K562 (cell line): ENCODE measurements at regions not wholly inside any gene's neighbourhood (a gene's known extent, or its start where the extent isn't known, plus 50 kb on each side); places are given as distances from the start of the nearest gene placed in this dataset.

Experiments used
- ATAC-seq: fragments of 200-7000 bp; cut with Tn5 transposase; 3 replicates; pipeline ENCODE4 v1.9.1; 2020; ENCODE audit warnings: moderate library complexity
- BruUV-seq: library from RNA; stranded (reverse); fragments of 400-500 nt; replicated peaks from 2 replicates; lab custom pipeline; 2021; lab: Mats Ljungman, UMichigan
- CTCF ChIA-PET: fragments of 300-600 bp; formaldehyde crosslinking; extraction: SDS; loops from one replicate; lab custom pipeline; 2021; ENCODE audit warnings: low intra/inter-chr PET ratio; lab: Yijun Ruan, JAX
- POLR2A ChIA-PET: fragments of 300-600, 350-650 bp; sonication (Branson Sonifier 250); formaldehyde crosslinking; extraction: SDS; loops from one replicate; lab custom pipeline; 2021; ENCODE audit warnings: antibody characterized with exemption, inconsistent platforms; lab: Yijun Ruan, JAX
- DNase-seq, 4 experiments: peaks; one replicate each; pipeline versions ENCODE4 v3.0.0 to v3.0.0-alpha.2; 2011 to 2018; ENCODE audit warnings: low spot score in 3 of 4, mixed read lengths in 3 of 4; ENCODE audit errors: extremely low read depth in 1 of 4
- FAIRE-seq: peaks from 2 replicates; lab custom pipeline; 2011; peaks lifted over from hg19 to GRCh38; lab: Jason Lieb, UNC
- H2AFZ ChIP-seq: 2 replicates; pipeline ENCODE4 v1.6.0; 2011; ENCODE audit warnings: low read depth, low read length, control low read depth, inconsistent platforms
- H3K27ac ChIP-seq: fragments of 200-600 bp; 3 replicates; pipeline ENCODE4 v1.8.0; 2011; ENCODE audit warnings: low read depth, mild to moderate bottlenecking, control low read depth, inconsistent platforms, low read length, moderate library complexity, mixed read lengths; ENCODE audit errors: extremely low read depth
- H3K27me3 ChIP-seq, 2 experiments: fragments of 300-600 bp in 1 of 2; 2 replicates in 1 of 2; 3 replicates in 1 of 2; pipeline versions ENCODE4 v1.6.0 to v1.8.0; 2011; ENCODE audit warnings: inconsistent platforms in 2 of 2, low read length in 2 of 2, mild to moderate bottlenecking in 1 of 2, mixed read lengths in 1 of 2, moderate library complexity in 1 of 2; ENCODE audit not compliant: control insufficient read depth in 2 of 2, insufficient read depth in 2 of 2
- H3K36me3 ChIP-seq: fragments of 300-600 bp; 3 replicates; pipeline ENCODE4 v1.8.0; 2011; ENCODE audit warnings: mild to moderate bottlenecking, low read length, inconsistent platforms; ENCODE audit not compliant: control insufficient read depth, insufficient read depth
- H3K4me1 ChIP-seq, 2 experiments: fragments of 200-600 bp in 1 of 2; replicated peaks in 1 of 2; 2 replicates in 1 of 2; 3 replicates in 1 of 2; pipeline versions ENCODE4 v1.5.1 to v1.8.0; 2011; ENCODE audit warnings: inconsistent platforms in 2 of 2, low read length in 2 of 2, mild to moderate bottlenecking in 1 of 2, mixed read lengths in 1 of 2, moderate library complexity in 1 of 2; ENCODE audit not compliant: control insufficient read depth in 2 of 2, insufficient read depth in 2 of 2
- H3K4me2 ChIP-seq: 2 replicates; pipeline ENCODE4 v1.6.1; 2011; ENCODE audit warnings: low read length, control low read depth, inconsistent platforms, mixed read lengths; ENCODE audit not compliant: insufficient read depth
- H3K4me3 ChIP-seq: fragments of 200-600 bp; sonication (generic), shearing (Covaris generic); 2 replicates; pipeline ENCODE4 v1.5.1; 2016; ENCODE audit warnings: control low read depth, inconsistent platforms
- H3K79me2 ChIP-seq: fragments of 200-600 bp; 3 replicates; pipeline ENCODE4 v1.8.0; 2011; ENCODE audit warnings: low read length, inconsistent platforms; ENCODE audit not compliant: control insufficient read depth, insufficient read depth
- H3K9ac ChIP-seq, 2 experiments: 2 replicates each; pipeline versions ENCODE4 v1.6.0 to v1.6.1; 2011; ENCODE audit warnings: low read depth in 2 of 2, low read length in 2 of 2, control low read depth in 1 of 2, inconsistent platforms in 1 of 2, mild to moderate bottlenecking in 1 of 2, mixed read lengths in 1 of 2; ENCODE audit not compliant: insufficient read depth in 1 of 2
- H3K9me1 ChIP-seq: one replicate; pipeline ENCODE4 v1.6.0; 2011; ENCODE audit warnings: inconsistent platforms, mild to moderate bottlenecking, low read length, moderate library complexity; ENCODE audit not compliant: control insufficient read depth, insufficient read depth
- H3K9me3 ChIP-seq: replicated peaks from 2 replicates; pipeline ENCODE4 v1.5.1; 2011; ENCODE audit warnings: low read depth, low read length, inconsistent platforms; ENCODE audit not compliant: control insufficient read depth, insufficient read depth
- H4K20me1 ChIP-seq: replicated peaks from 2 replicates; pipeline ENCODE4 v1.6.1; 2011; ENCODE audit warnings: low read length, inconsistent platforms, mixed read lengths; ENCODE audit not compliant: control insufficient read depth, insufficient read depth
- CREB3L1 ChIP-seq: fragments of 450-650 bp; IDR thresholded peaks from 2 replicates; pipeline ENCODE4 v1.6.1; 2014; ENCODE audit warnings: low read depth, mild to moderate bottlenecking, moderate library complexity, borderline replicate concordance
- E2F5 ChIP-seq: sonication (generic); formaldehyde crosslinking; IDR thresholded peaks from 2 replicates; pipeline ENCODE4 v1.8.0; 2022; ENCODE audit warnings: mild to moderate bottlenecking, missing genetic modification reagents
- GATA2 ChIP-seq: sonication (generic); formaldehyde crosslinking; IDR thresholded peaks from 2 replicates; pipeline ENCODE4 v1.4.0; 2020; ENCODE audit warnings: mild to moderate bottlenecking, missing genetic modification reagents
- HIVEP1 ChIP-seq: fragments of 250-450 bp; sonication (Bioruptor Pico); IDR thresholded peaks from 2 replicates; pipeline ENCODE4 v1.4.0; 2020; ENCODE audit warnings: mild to moderate bottlenecking
- KLF6 ChIP-seq: fragments of 250-450 bp; sonication (Bioruptor Pico); IDR thresholded peaks from 2 replicates; pipeline ENCODE4 v1.4.0; 2020; ENCODE audit warnings: mild to moderate bottlenecking, moderate library complexity, borderline replicate concordance
- MLX ChIP-seq, 2 experiments: fragments of 450-650 bp in 1 of 2; sonication (generic) in 1 of 2; formaldehyde crosslinking; conservative IDR thresholded peaks; 2 replicates each; pipeline versions ENCODE4 v1.4.0 to v1.8.1; 2020 to 2022; ENCODE audit warnings: mild to moderate bottlenecking in 1 of 2, missing genetic modification reagents in 1 of 2
- SMAD1 ChIP-seq: fragments of 150-350 bp; IDR thresholded peaks from 2 replicates; pipeline ENCODE4 v1.6.1; 2014; ENCODE audit warnings: low read length, low read depth; ENCODE audit not compliant: partially characterized antibody
- YBX1 ChIP-seq: fragments of 450-650 bp; IDR thresholded peaks from 2 replicates; pipeline ENCODE4 v1.7.1; 2016; ENCODE audit warnings: mild to moderate bottlenecking
- ZBTB17 ChIP-seq: fragments of 450-650 bp; formaldehyde crosslinking; IDR thresholded peaks from 2 replicates; pipeline ENCODE4 v1.4.0; 2020; ENCODE audit warnings: mild to moderate bottlenecking
- ZFX ChIP-seq: sonication (generic); formaldehyde crosslinking; IDR thresholded peaks from 2 replicates; pipeline ENCODE4 v1.8.0; 2022; ENCODE audit warnings: mild to moderate bottlenecking, missing genetic modification reagents, moderate library complexity
- ZNF445 ChIP-seq: fragments of 250-450 bp; sonication (Bioruptor Pico); IDR thresholded peaks from 2 replicates; pipeline ENCODE4 v1.4.0; 2020; ENCODE audit warnings: low read depth, mild to moderate bottlenecking, moderate library complexity
- WGBS: fragments of 100-300 bp; shearing (Covaris generic); methylation state at CpG from one replicate; pipeline ENCODE4 v1.1.6; 2016; ENCODE audit warnings: low coverage, mixed read lengths; ENCODE audit not compliant: insufficient coverage; ENCODE audit errors: missing lambda C conversion rate; 5-methylcytosine and 5-hydroxymethylcytosine counted together
- in situ Hi-C: fragments of 300-500 bp; cut with MboI; formaldehyde crosslinking; loops from 4 replicates; pipeline ENCODE4 v1.15.0; 2018; ENCODE audit warnings: inconsistent platforms, mixed read lengths
- intact Hi-C: fragments of 100-400 bp; cut with micrococcal nuclease; formaldehyde crosslinking; loops from 2 replicates; pipeline ENCODE4 v1.14.2; 2022

GRCh38 chr2:200211643-200212042 is 94.8 kb upstream of the SPATS2L start:
- DNase-seq (no peak), FAIRE-seq (no peak), ATAC-seq (no peak)
- H3K27me3 ChIP-seq: peaks cover 0 to 10% of the 10 kb centered on the region in 2 experiments
- H3K9me3 ChIP-seq: no peaks in the 10 kb centered on the region
- ChIA-PET CTCF (no interaction called here), POLR2A (no interaction called here)
- no peak overlapping the region for H3K4me3 ChIP-seq
- TF ChIP-seq MLX (CRISPR knock-in tag; conservative IDR thresholded peaks at IDR 0.05): no peak
- TF ChIP-seq ZFX (CRISPR knock-in tag): no peak
- no peak for TF ChIP-seq ZBTB17 (CRISPR knock-in tag)
- no peak for TF ChIP-seq CREB3L1
- no peak for TF ChIP-seq GATA2
- no peak for TF ChIP-seq YBX1
- no peak for TF ChIP-seq SMAD1
- no peak for TF ChIP-seq HIVEP1
- no peak for TF ChIP-seq KLF6
- no peak for TF ChIP-seq ZNF445 (CRISPR knock-in tag)
- TF ChIP-seq E2F5: no peak
- no peak overlapping the region for H3K4me2 ChIP-seq
- H3K27ac ChIP-seq: no peak overlapping the region
- no peaks in the 10 kb centered on the region for H3K79me2 ChIP-seq
- no peaks in the 10 kb centered on the region for H4K20me1 ChIP-seq
- no peak overlapping the region for H3K9ac ChIP-seq
- WGBS: 3% methylated on average over 4 of the region's 5 CpGs
- intact Hi-C loops (no loop called here), in situ Hi-C loops (no loop called here)
- no peaks in the 10 kb centered on the region for H3K9me1 ChIP-seq
- no peaks in the 10 kb centered on the region for H3K36me3 ChIP-seq
- no TSS peak for BruUV-seq
- H2AFZ ChIP-seq: no peak overlapping the region
- H3K4me1 ChIP-seq: no peaks in the 10 kb centered on the region
